ENCODE measurements at regions not wholly inside any gene's neighbourhood (a gene's known extent, or its start where the extent isn't known, plus 50 kb on each side); places are given as distances from the start of the nearest gene placed in this dataset.

DNA sequence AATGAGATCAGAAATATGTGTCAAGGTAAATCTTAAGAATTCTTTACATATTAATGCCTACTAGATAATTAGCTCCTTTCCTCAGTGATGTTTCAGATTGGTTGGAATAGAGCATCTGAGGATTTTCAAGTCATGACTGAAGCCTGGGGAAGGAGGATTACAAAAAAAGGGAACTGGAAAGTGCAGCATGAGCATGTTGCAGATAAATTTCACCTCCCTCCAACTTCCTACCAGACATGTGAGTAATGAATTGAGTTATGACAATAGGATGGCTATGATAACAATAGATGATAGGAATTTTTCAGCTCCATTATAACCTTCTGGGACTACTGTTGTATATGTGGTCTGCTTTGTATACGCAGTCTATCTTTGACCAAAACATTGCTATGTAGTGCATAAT lies 104.2 kb upstream of the RAB18 start:
- Histone ChIP-seq H3K9me1 (ENCODE audit: insufficient read depth, low read length) (no peaks in the 10 kb centered on the region), H3K79me1 (ENCODE audit: low read depth in 1 of 2, low read length in 2 of 2) (no peaks in the 10 kb centered on the region), H3K23ac (ENCODE audit: low read depth, low read length) (no peak overlapping the region), H3K4me2 (ENCODE audit: low read depth, low read length) (no peak overlapping the region), H4K8ac (ENCODE audit: low read depth in 2 of 2, low read length in 2 of 2) (no peak overlapping the region), H2BK20ac (ENCODE audit: low read depth, low read length) (no peak overlapping the region), H4K5ac (ENCODE audit: low read depth, low read length) (no peak overlapping the region), H4K91ac (ENCODE audit: insufficient read depth, low read depth, low read length) (no peak overlapping the region), H3K4me3 (ENCODE audit: insufficient read depth, low read depth, low read length) (no peak overlapping the region), H3K18ac (ENCODE audit: low read depth, low read length) (no peak overlapping the region), H3K4ac (ENCODE audit: low read depth, low read length) (no peak overlapping the region), H3K4me1 (ENCODE audit: control insufficient read depth, insufficient read depth, low read length) (no peaks in the 10 kb centered on the region), H2BK15ac (ENCODE audit: low read depth, low read length) (no peak overlapping the region), H3K27ac (ENCODE audit: insufficient read depth, low read length) (no peak overlapping the region), H3K14ac (replicated peaks; ENCODE audit: low read depth, low read length) (no peak overlapping the region), H3K36me3 (ENCODE audit: control insufficient read depth, insufficient read depth, low read length) (no peaks in the 10 kb centered on the region), H3K27me3 (ENCODE audit: control insufficient read depth, insufficient read depth, low read length) (peaks cover 2% of the 10 kb centered on the region; the same call in 1 of the 2 replicates), H4K20me1 (ENCODE audit: insufficient read depth, low read length) (no peaks in the 10 kb centered on the region), H2BK120ac (ENCODE audit: low read depth, low read length) (no peak overlapping the region), H3K9ac (ENCODE audit: low read depth, low read length) (no peak overlapping the region), H2AFZ (replicated peaks; ENCODE audit: low read length, poor library complexity) (no peak overlapping the region), H2AK5ac (ENCODE audit: low read depth, low read length) (no peak overlapping the region), H2AK9ac (replicated peaks; ENCODE audit: low read depth, low read length, poor library complexity) (no peak overlapping the region), H3K9me3 (ENCODE audit: control insufficient read depth, insufficient read depth, low read length) (no peaks in the 10 kb centered on the region), H3K56ac (ENCODE audit: extremely low read depth, insufficient read depth, low read length) (no peak overlapping the region), H2BK5ac (ENCODE audit: low read depth, low read length, poor library complexity, severe bottlenecking) (no peak overlapping the region)
- CTCF ChIA-PET: no interaction called here
- POLR2A ChIA-PET (ENCODE audit: unreplicated experiment): no interaction called here
- in situ Hi-C loops (cut with MboI; ENCODE audit: low sequenced_read_pairs) (no loop called here), dilution Hi-C loops (cut with HindIII; ENCODE audit: low sequenced_read_pairs, unreplicated experiment) (no loop called here), intact Hi-C loops (cut with micrococcal nuclease) (no loop called here)
- WGBS, 2 experiments (ENCODE audit: extremely low coverage in 2 of 2, insufficient read length in 1 of 2): no CpG with 5 or more reads among the region's 1 CpG
- no TSS peak for BruUV-seq (replicated peaks)
- no peak for TF ChIP-seq RAD21 (IDR thresholded peaks at IDR 0.05; ENCODE audit: low read length)
- TF ChIP-seq SMC3 (IDR thresholded peaks at IDR 0.05; ENCODE audit: low read depth, low read length): no peak
- no peak for TF ChIP-seq BHLHE40 (IDR thresholded peaks at IDR 0.05; ENCODE audit: low read depth, low read length)
- TF ChIP-seq CEBPB (IDR thresholded peaks at IDR 0.05; ENCODE audit: low read depth, low read length): no peak
- TF ChIP-seq, protein P1, sequence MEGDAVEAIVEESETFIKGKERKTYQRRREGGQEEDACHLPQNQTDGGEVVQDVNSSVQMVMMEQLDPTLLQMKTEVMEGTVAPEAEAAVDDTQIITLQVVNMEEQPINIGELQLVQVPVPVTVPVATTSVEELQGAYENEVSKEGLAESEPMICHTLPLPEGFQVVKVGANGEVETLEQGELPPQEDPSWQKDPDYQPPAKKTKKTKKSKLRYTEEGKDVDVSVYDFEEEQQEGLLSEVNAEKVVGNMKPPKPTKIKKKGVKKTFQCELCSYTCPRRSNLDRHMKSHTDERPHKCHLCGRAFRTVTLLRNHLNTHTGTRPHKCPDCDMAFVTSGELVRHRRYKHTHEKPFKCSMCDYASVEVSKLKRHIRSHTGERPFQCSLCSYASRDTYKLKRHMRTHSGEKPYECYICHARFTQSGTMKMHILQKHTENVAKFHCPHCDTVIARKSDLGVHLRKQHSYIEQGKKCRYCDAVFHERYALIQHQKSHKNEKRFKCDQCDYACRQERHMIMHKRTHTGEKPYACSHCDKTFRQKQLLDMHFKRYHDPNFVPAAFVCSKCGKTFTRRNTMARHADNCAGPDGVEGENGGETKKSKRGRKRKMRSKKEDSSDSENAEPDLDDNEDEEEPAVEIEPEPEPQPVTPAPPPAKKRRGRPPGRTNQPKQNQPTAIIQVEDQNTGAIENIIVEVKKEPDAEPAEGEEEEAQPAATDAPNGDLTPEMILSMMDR (conservative IDR thresholded peaks at IDR 0.05; ENCODE audit: low read depth, low read length): no peak
- no peak for TF ChIP-seq RCOR1 (IDR thresholded peaks at IDR 0.05; ENCODE audit: insufficient replicate concordance, low read length)
- no peak for TF ChIP-seq RFX5 (IDR thresholded peaks at IDR 0.05; ENCODE audit: low read depth, low read length)
- TF ChIP-seq NFE2L2 (IDR thresholded peaks at IDR 0.05; ENCODE audit: low read depth, low read length): no peak
- TF ChIP-seq CHD1 (IDR thresholded peaks at IDR 0.05; ENCODE audit: low read depth, low read length): no peak
- TF ChIP-seq POLR2A (IDR thresholded peaks at IDR 0.05; ENCODE audit: low read depth, low read length): no peak
- TF ChIP-seq MAZ (IDR thresholded peaks at IDR 0.05; ENCODE audit: borderline replicate concordance, low read depth, low read length): no peak
- TF ChIP-seq, protein P2, sequence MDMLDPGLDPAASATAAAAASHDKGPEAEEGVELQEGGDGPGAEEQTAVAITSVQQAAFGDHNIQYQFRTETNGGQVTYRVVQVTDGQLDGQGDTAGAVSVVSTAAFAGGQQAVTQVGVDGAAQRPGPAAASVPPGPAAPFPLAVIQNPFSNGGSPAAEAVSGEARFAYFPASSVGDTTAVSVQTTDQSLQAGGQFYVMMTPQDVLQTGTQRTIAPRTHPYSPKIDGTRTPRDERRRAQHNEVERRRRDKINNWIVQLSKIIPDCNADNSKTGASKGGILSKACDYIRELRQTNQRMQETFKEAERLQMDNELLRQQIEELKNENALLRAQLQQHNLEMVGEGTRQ (IDR thresholded peaks at IDR 0.05; ENCODE audit: low read depth, low read length): no peak
- TF ChIP-seq MAFK (IDR thresholded peaks at IDR 0.05; ENCODE audit: low read depth, low read length): no peak
- TF ChIP-seq MXI1 (IDR thresholded peaks at IDR 0.05; ENCODE audit: borderline replicate concordance, low read depth, low read length): no peak
- TF ChIP-seq, protein P3, sequence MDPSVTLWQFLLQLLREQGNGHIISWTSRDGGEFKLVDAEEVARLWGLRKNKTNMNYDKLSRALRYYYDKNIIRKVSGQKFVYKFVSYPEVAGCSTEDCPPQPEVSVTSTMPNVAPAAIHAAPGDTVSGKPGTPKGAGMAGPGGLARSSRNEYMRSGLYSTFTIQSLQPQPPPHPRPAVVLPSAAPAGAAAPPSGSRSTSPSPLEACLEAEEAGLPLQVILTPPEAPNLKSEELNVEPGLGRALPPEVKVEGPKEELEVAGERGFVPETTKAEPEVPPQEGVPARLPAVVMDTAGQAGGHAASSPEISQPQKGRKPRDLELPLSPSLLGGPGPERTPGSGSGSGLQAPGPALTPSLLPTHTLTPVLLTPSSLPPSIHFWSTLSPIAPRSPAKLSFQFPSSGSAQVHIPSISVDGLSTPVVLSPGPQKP (IDR thresholded peaks at IDR 0.05; ENCODE audit: borderline replicate concordance, low read depth, low read length): no peak
- DNase-seq: no peak
- ATAC-seq (ENCODE audit: low read depth): no peak
